ENCODE measurements at regions not wholly inside any gene's neighbourhood (a gene's known extent, or its start where the extent isn't known, plus 50 kb on each side); places are given as distances from the start of the nearest gene placed in this dataset.

- Histone ChIP-seq H3K27ac (ENCODE audit: low read depth, low read length) (no peak overlapping the region), H3K36me3 (ENCODE audit: control insufficient read depth in 1 of 2, insufficient read depth in 2 of 2, low read length in 2 of 2) (no peaks in the 10 kb centered on the region), H3K27me3 (ENCODE audit: insufficient read depth, low read length) (peaks cover 26% of the 10 kb centered on the region), H3K9me3 (ENCODE audit: control insufficient read depth in 1 of 2, insufficient read depth in 1 of 2, low read depth in 1 of 2, low read length in 2 of 2) (no peaks in the 10 kb centered on the region), H4K20me1 (ENCODE audit: insufficient read depth) (no peaks in the 10 kb centered on the region), H2AFZ (ENCODE audit: low read depth, low read length, poor library complexity, severe bottlenecking) (no peak overlapping the region), H3K79me2 (ENCODE audit: insufficient read depth, low read length) (no peaks in the 10 kb centered on the region), H3K4me1 (ENCODE audit: control insufficient read depth in 1 of 2, insufficient read depth in 2 of 2, low read length in 2 of 2) (no peaks in the 10 kb centered on the region), H3K4me2 (ENCODE audit: low read length) (no peak overlapping the region), H3K9me2 (ENCODE audit: insufficient read depth) (no peaks in the 10 kb centered on the region), H3K4me3 (replicated peaks in 1 of 2; ENCODE audit: low read depth in 1 of 2, low read length in 2 of 2) (no peak overlapping the region), H3K9ac (ENCODE audit: low read length) (no peak overlapping the region)
- BruUV-seq (replicated peaks), result no TSS peak
- intact Hi-C loops (cut with micrococcal nuclease), result no loop called here
- DNase-seq (ENCODE audit: low read depth, low spot score) (no peak), ATAC-seq (no peak)
- ChIA-PET CTCF (no interaction called here), RAD21 (ENCODE audit: low non-redundant PET in 1 of 2, low total read pairs in 2 of 2, uncharacterized antibody in 2 of 2, unreplicated experiment in 2 of 2) (no interaction called here), POLR2A (no interaction called here)
- TF ChIP-seq SP1 (IDR thresholded peaks at IDR 0.05; ENCODE audit: low read depth) (no peak), ATF3 (IDR thresholded peaks at IDR 0.05) (no peak), EZH2 (IDR thresholded peaks at IDR 0.05) (no peak), CEBPB (IDR thresholded peaks at IDR 0.05; ENCODE audit: low read depth) (no peak), CTCF (IDR thresholded peaks at IDR 0.05 in 2 of 3, conservative IDR thresholded peaks at IDR 0.05 in 1 of 3; ENCODE audit: borderline replicate concordance in 1 of 3, insufficient read depth in 1 of 3, low read depth in 2 of 3, low read length in 2 of 3) (no peak), MAX (IDR thresholded peaks at IDR 0.05) (no peak), EZH2phosphoT487 (IDR thresholded peaks at IDR 0.05; ENCODE audit: borderline replicate concordance) (no peak), SIN3A (IDR thresholded peaks at IDR 0.05; ENCODE audit: low read depth) (no peak), TCF7L2 (IDR thresholded peaks at IDR 0.05; ENCODE audit: borderline replicate concordance, extremely low read depth, insufficient read depth, insufficient read length) (no peak), JUND (IDR thresholded peaks at IDR 0.05) (no peak), SRF (IDR thresholded peaks at IDR 0.05; ENCODE audit: low read depth) (no peak), YY1 (IDR thresholded peaks at IDR 0.05; ENCODE audit: extremely low read depth, insufficient replicate concordance, low read depth, low read length) (no peak), POLR2A (IDR thresholded peaks at IDR 0.05; ENCODE audit: borderline replicate concordance, extremely low read depth, insufficient read depth, insufficient read length) (no peak), ZFX (IDR thresholded peaks at IDR 0.05) (no peak), ELF1 (IDR thresholded peaks at IDR 0.05; ENCODE audit: borderline replicate concordance, low read depth) (no peak), CBX3 (IDR thresholded peaks at IDR 0.05; ENCODE audit: low read depth) (no peak), EGR1 (IDR thresholded peaks at IDR 0.05; ENCODE audit: low read depth) (no peak), POLR2AphosphoS5 (IDR thresholded peaks at IDR 0.05; ENCODE audit: low read depth, low read length) (no peak), ZNF274 (IDR thresholded peaks at IDR 0.05; ENCODE audit: low read depth, low read length) (no peak)
Measured at GRCh38 chr7:25696571-25696970, 455.4 kb upstream of the NFE2L3 start.

Measured in HCT116 (cell line).